ENCODE measurements at regions not wholly inside any gene's neighbourhood (a gene's known extent, or its start where the extent isn't known, plus 50 kb on each side); places are given as distances from the start of the nearest gene placed in this dataset.

- TF ChIP-seq, protein P1, sequence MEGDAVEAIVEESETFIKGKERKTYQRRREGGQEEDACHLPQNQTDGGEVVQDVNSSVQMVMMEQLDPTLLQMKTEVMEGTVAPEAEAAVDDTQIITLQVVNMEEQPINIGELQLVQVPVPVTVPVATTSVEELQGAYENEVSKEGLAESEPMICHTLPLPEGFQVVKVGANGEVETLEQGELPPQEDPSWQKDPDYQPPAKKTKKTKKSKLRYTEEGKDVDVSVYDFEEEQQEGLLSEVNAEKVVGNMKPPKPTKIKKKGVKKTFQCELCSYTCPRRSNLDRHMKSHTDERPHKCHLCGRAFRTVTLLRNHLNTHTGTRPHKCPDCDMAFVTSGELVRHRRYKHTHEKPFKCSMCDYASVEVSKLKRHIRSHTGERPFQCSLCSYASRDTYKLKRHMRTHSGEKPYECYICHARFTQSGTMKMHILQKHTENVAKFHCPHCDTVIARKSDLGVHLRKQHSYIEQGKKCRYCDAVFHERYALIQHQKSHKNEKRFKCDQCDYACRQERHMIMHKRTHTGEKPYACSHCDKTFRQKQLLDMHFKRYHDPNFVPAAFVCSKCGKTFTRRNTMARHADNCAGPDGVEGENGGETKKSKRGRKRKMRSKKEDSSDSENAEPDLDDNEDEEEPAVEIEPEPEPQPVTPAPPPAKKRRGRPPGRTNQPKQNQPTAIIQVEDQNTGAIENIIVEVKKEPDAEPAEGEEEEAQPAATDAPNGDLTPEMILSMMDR (IDR thresholded peaks at IDR 0.05): no peak
- TF ChIP-seq REST (IDR thresholded peaks at IDR 0.05; ENCODE audit: insufficient read depth in 1 of 2, low read depth in 2 of 2, low read length in 1 of 2): no peak
- no peak for TF ChIP-seq POLR2AphosphoS5 (IDR thresholded peaks at IDR 0.05; ENCODE audit: low read depth, low read length)
- no peak for TF ChIP-seq SIN3A (IDR thresholded peaks at IDR 0.05; ENCODE audit: borderline replicate concordance, insufficient read depth, low read depth, low read length)
These were observed 445.5 kb upstream of the FBXO33 start for GRCh38 chr14:39877577-39878190.

All from Panc1 (cell line).